IMR-90 (cell line): ENCODE measurements at regions not wholly inside any gene's neighbourhood (a gene's known extent, or its start where the extent isn't known, plus 50 kb on each side); places are given as distances from the start of the nearest gene placed in this dataset.

Experiments
- ATAC-seq: fragments of 200-7000 bp; cut with Tn5 transposase; 2 replicates; pipeline ENCODE4 v1.9.1; 2020; ENCODE audit warnings: low read depth, mild to moderate bottlenecking, moderate library complexity
- BruUV-seq: library from RNA; stranded (reverse); fragments of 400-500 nt; replicated peaks from 2 replicates; lab custom pipeline; 2021; lab: Mats Ljungman, UMichigan
- CTCF ChIA-PET: fragments of 300-600 bp; formaldehyde crosslinking; extraction: SDS; loops from one replicate; lab custom pipeline; 2021; ENCODE audit warnings: antibody characterized with exemption; lab: Yijun Ruan, JAX
- POLR2A ChIA-PET: fragments of 300-600 bp; sonication (Branson Sonifier 250); formaldehyde crosslinking; loops from one replicate; lab custom pipeline; 2022; ENCODE audit warnings: antibody characterized with exemption; ENCODE audit not compliant: unreplicated experiment; lab: Charles Lee
- DNase-seq: peaks from one replicate; pipeline ENCODE4 v3.0.0; 2013
- H2AFZ ChIP-seq: replicated peaks from 2 replicates; pipeline ENCODE3; 2013; ENCODE audit warnings: low read length, mild to moderate bottlenecking; ENCODE audit not compliant: poor library complexity
- H2AK5ac ChIP-seq: 2 replicates; pipeline ENCODE4 v1.6.1; 2013; ENCODE audit warnings: low read depth, low read length, inconsistent platforms
- H2AK9ac ChIP-seq: replicated peaks from 2 replicates; pipeline ENCODE3; 2013; ENCODE audit warnings: mild to moderate bottlenecking, low read depth, low read length, moderate library complexity; ENCODE audit not compliant: poor library complexity
- H2BK120ac ChIP-seq: 2 replicates; pipeline ENCODE4 v1.6.1; 2013; ENCODE audit warnings: low read depth, low read length, inconsistent platforms
- H2BK15ac ChIP-seq: 3 replicates; pipeline ENCODE4 v1.6.1; 2013; ENCODE audit warnings: low read depth, low read length, inconsistent platforms
- H2BK20ac ChIP-seq: 2 replicates; pipeline ENCODE4 v1.6.1; 2013; ENCODE audit warnings: low read depth, mild to moderate bottlenecking, inconsistent platforms, low read length, moderate library complexity
- H2BK5ac ChIP-seq: 2 replicates; pipeline ENCODE4 v1.6.1; 2013; ENCODE audit warnings: mild to moderate bottlenecking, low read depth, low read length, inconsistent platforms; ENCODE audit not compliant: poor library complexity, severe bottlenecking
- H3K14ac ChIP-seq: replicated peaks from 2 replicates; pipeline ENCODE4 v1.6.1; 2013; ENCODE audit warnings: low read depth, low read length, inconsistent platforms
- H3K18ac ChIP-seq: 2 replicates; pipeline ENCODE4 v1.6.1; 2013; ENCODE audit warnings: low read depth, low read length, control low read depth
- H3K23ac ChIP-seq: 2 replicates; pipeline ENCODE4 v1.6.1; 2013; ENCODE audit warnings: low read depth, low read length, inconsistent platforms
- H3K27ac ChIP-seq: 2 replicates; pipeline ENCODE4 v1.5.1; 2013; ENCODE audit warnings: mild to moderate bottlenecking, control low read depth, low read length; ENCODE audit not compliant: insufficient read depth
- H3K27me3 ChIP-seq: 2 replicates; pipeline ENCODE4 v1.6.1; 2013; ENCODE audit warnings: low read length; ENCODE audit not compliant: control insufficient read depth, insufficient read depth
- H3K36me3 ChIP-seq: 2 replicates; pipeline ENCODE4 v1.6.1; 2013; ENCODE audit warnings: low read length, mixed read lengths; ENCODE audit not compliant: control insufficient read depth, insufficient read depth
- H3K4ac ChIP-seq: 2 replicates; pipeline ENCODE4 v1.6.1; 2013; ENCODE audit warnings: low read depth, low read length, inconsistent platforms
- H3K4me1 ChIP-seq: 2 replicates; pipeline ENCODE4 v1.6.1; 2013; ENCODE audit warnings: low read length, mixed read lengths; ENCODE audit not compliant: control insufficient read depth, insufficient read depth
- H3K4me2 ChIP-seq: 2 replicates; pipeline ENCODE4 v1.6.1; 2013; ENCODE audit warnings: low read depth, mild to moderate bottlenecking, control low read depth, low read length, moderate library complexity
- H3K4me3 ChIP-seq: 2 replicates; pipeline ENCODE4 v1.5.1; 2013; ENCODE audit warnings: low read depth, mild to moderate bottlenecking, control low read depth, low read length, moderate library complexity; ENCODE audit not compliant: insufficient read depth
- H3K56ac ChIP-seq: 2 replicates; pipeline ENCODE4 v1.6.1; 2013; ENCODE audit warnings: low read length, inconsistent platforms; ENCODE audit not compliant: insufficient read depth; ENCODE audit errors: extremely low read depth
- H3K79me1 ChIP-seq, 2 experiments: 2 replicates each; pipeline ENCODE4 v1.6.1; 2013; ENCODE audit warnings: low read length in 2 of 2, inconsistent platforms in 1 of 2, low read depth in 1 of 2
- H3K9ac ChIP-seq: 2 replicates; pipeline ENCODE4 v1.6.1; 2013; ENCODE audit warnings: low read depth, low read length, control low read depth
- H3K9me1 ChIP-seq: 2 replicates; pipeline ENCODE4 v1.6.1; 2013; ENCODE audit warnings: low read length, inconsistent platforms; ENCODE audit not compliant: insufficient read depth
- H3K9me3 ChIP-seq: 2 replicates; pipeline ENCODE4 v1.6.1; 2013; ENCODE audit warnings: low read length; ENCODE audit not compliant: control insufficient read depth, insufficient read depth
- H4K20me1 ChIP-seq: 2 replicates; pipeline ENCODE4 v1.6.1; 2013; ENCODE audit warnings: low read length, inconsistent platforms; ENCODE audit not compliant: insufficient read depth
- H4K5ac ChIP-seq: 2 replicates; pipeline ENCODE4 v1.6.1; 2013; ENCODE audit warnings: mild to moderate bottlenecking, low read depth, low read length, control low read depth
- H4K8ac ChIP-seq, 2 experiments: 2 replicates each; pipeline ENCODE4 v1.6.1; 2013; ENCODE audit warnings: low read depth in 2 of 2, low read length in 2 of 2, control low read depth in 1 of 2, inconsistent platforms in 1 of 2
- H4K91ac ChIP-seq: 2 replicates; pipeline ENCODE4 v1.6.1; 2013; ENCODE audit warnings: low read depth, low read length, inconsistent platforms; ENCODE audit not compliant: insufficient read depth
- CEBPB ChIP-seq: IDR thresholded peaks from 2 replicates; pipeline ENCODE4 v1.6.1; 2012; ENCODE audit warnings: low read depth, low read length, improper control_type of control experiment
- MAFK ChIP-seq: IDR thresholded peaks from 2 replicates; pipeline ENCODE4 v1.6.1; 2012; ENCODE audit warnings: low read depth, low read length, improper control_type of control experiment
- MAZ ChIP-seq: IDR thresholded peaks from 2 replicates; pipeline ENCODE4 v1.6.1; 2012; ENCODE audit warnings: low read depth, mild to moderate bottlenecking, low read length, improper control_type of control experiment, moderate library complexity, borderline replicate concordance
- RCOR1 ChIP-seq: IDR thresholded peaks from 2 replicates; pipeline ENCODE4 v1.6.1; 2012; ENCODE audit warnings: mild to moderate bottlenecking, low read length, improper control_type of control experiment; ENCODE audit not compliant: insufficient replicate concordance
- WGBS, 2 experiments: methylation state at CpG; one replicate each; pipeline versions ENCODE4 v1.1.5 to v1.1.7; 2013; ENCODE audit warnings: missing lambda C conversion rate in 2 of 2; ENCODE audit not compliant: insufficient read length in 1 of 2; ENCODE audit errors: extremely low coverage in 2 of 2; 5-methylcytosine and 5-hydroxymethylcytosine counted together
- dilution Hi-C: fragments of 300-500 bp; cut with HindIII; formaldehyde crosslinking; loops from one replicate; pipeline ENCODE4 v1.14.3; 2018; ENCODE audit warnings: low sequenced_read_pairs; ENCODE audit not compliant: unreplicated experiment
- in situ Hi-C: fragments of 300-500 bp; cut with MboI; formaldehyde crosslinking; loops from 3 replicates; pipeline ENCODE4 v1.14.3; 2019; ENCODE audit warnings: low sequenced_read_pairs, inconsistent platforms, mixed read lengths
- intact Hi-C: fragments of 100-400 bp; cut with micrococcal nuclease; formaldehyde crosslinking; loops from 2 replicates; pipeline ENCODE4 v1.10.0; 2022
- TF ChIP-seq, protein P1 (sequence below): fragments of 150-350 bp; IDR thresholded peaks from 2 replicates; pipeline ENCODE4 v1.6.1; 2017; ENCODE audit warnings: mild to moderate bottlenecking, antibody characterized with exemption, low read length, low read depth

DNA sequence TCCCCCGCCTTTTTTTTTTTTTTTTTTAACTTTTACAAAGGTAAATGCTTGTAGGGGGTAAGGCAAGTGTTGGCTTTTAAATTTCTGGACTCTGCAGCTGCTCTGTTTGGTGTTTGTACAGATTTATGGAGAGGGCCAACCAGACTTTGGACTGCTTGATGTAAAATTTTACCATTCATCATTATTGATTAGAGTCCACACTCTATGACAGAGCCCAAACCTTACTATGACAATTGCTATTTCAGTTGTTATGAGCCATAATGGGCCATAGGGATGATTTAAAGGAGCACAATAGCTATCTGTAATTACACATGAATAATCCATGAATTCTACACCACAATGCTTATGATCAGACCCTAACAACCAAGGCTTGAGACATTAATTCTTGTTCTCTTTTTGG lies 867.2 kb downstream of the NR2F1-AS1 start:
- Histone ChIP-seq H4K91ac (no peak overlapping the region), H4K20me1 (no peaks in the 10 kb centered on the region), H2BK5ac (no peak overlapping the region), H3K79me1 (no peaks in the 10 kb centered on the region), H2BK15ac (no peak overlapping the region), H3K4me2 (no peak overlapping the region), H3K27ac (no peak overlapping the region), H3K23ac (no peak overlapping the region), H2AK5ac (no peak overlapping the region), H4K8ac (no peak overlapping the region), H2AK9ac (no peak overlapping the region), H3K9ac (no peak overlapping the region), H2BK120ac (no peak overlapping the region), H3K4me1 (peaks cover 2% of the 10 kb centered on the region; the same call in 1 of the 2 replicates), H3K9me3 (no peaks in the 10 kb centered on the region), H4K5ac (no peak overlapping the region), H3K14ac (no peak overlapping the region), H3K4ac (no peak overlapping the region), H3K27me3 (no peaks in the 10 kb centered on the region), H2AFZ (no peak overlapping the region), H3K56ac (no peak overlapping the region), H3K4me3 (no peak overlapping the region), H3K18ac (no peak overlapping the region), H2BK20ac (no peak overlapping the region), H3K9me1 (no peaks in the 10 kb centered on the region), H3K36me3 (no peaks in the 10 kb centered on the region)
- intact Hi-C loops (no loop called here), dilution Hi-C loops (no loop called here), in situ Hi-C loops (no loop called here)
- no CpG with 5 or more reads among the region's 1 CpG for WGBS, 2 experiments
- CTCF ChIA-PET = no interaction called here
- ATAC-seq (no peak), DNase-seq (no peak)
- POLR2A ChIA-PET = no interaction called here
- TF ChIP-seq MAZ (no peak), CEBPB (no peak), MAFK (no peak), RCOR1 (no peak)
- TF ChIP-seq, protein P1, sequence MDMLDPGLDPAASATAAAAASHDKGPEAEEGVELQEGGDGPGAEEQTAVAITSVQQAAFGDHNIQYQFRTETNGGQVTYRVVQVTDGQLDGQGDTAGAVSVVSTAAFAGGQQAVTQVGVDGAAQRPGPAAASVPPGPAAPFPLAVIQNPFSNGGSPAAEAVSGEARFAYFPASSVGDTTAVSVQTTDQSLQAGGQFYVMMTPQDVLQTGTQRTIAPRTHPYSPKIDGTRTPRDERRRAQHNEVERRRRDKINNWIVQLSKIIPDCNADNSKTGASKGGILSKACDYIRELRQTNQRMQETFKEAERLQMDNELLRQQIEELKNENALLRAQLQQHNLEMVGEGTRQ = no peak
- BruUV-seq = no TSS peak
